ENCODE measurements at regions not wholly inside any gene's neighbourhood (a gene's known extent, or its start where the extent isn't known, plus 50 kb on each side); places are given as distances from the start of the nearest gene placed in this dataset.

DNA sequence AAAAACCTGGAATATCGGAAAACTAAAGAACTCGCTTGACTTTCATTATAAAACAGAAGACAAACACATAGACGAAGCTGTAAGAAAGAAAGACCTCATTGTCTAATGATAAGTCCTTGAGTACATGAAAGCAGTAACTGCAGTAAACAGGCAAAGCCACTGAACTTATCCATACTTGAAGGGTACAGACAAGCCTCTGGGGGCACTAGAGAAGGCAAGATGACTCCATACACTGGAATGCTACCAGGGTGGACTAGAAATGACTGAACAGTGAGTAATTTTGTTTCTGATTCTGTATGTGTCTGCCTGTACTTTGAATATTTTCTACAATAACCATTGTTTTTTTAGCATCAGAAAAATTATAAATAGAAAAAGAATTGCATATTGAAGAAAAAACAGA is 507.9 kb downstream of the UQCRFS1 start:
- TF ChIP-seq, protein P1, sequence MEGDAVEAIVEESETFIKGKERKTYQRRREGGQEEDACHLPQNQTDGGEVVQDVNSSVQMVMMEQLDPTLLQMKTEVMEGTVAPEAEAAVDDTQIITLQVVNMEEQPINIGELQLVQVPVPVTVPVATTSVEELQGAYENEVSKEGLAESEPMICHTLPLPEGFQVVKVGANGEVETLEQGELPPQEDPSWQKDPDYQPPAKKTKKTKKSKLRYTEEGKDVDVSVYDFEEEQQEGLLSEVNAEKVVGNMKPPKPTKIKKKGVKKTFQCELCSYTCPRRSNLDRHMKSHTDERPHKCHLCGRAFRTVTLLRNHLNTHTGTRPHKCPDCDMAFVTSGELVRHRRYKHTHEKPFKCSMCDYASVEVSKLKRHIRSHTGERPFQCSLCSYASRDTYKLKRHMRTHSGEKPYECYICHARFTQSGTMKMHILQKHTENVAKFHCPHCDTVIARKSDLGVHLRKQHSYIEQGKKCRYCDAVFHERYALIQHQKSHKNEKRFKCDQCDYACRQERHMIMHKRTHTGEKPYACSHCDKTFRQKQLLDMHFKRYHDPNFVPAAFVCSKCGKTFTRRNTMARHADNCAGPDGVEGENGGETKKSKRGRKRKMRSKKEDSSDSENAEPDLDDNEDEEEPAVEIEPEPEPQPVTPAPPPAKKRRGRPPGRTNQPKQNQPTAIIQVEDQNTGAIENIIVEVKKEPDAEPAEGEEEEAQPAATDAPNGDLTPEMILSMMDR (conservative IDR thresholded peaks at IDR 0.05): no peak
- no peak for TF ChIP-seq EZH2 (IDR thresholded peaks at IDR 0.05; ENCODE audit: low read depth)

Data from PC-9 (cell line).